ENCODE measurements at regions not wholly inside any gene's neighbourhood (a gene's known extent, or its start where the extent isn't known, plus 50 kb on each side); places are given as distances from the start of the nearest gene placed in this dataset.
A peak's percentile ranks its signal among the peaks of the same experiment; 100 is the strongest.
"Not testable (repeated sequence)": the region's sequence is repeated elsewhere in the genome, so short reads cannot be mapped to it uniquely, and the experiment has no call there.

GRCh38 chr16:82293671-82294070 lies 123.6 kb upstream of the MPHOSPH6 start:
- no peak for DNase-seq

DNA sequence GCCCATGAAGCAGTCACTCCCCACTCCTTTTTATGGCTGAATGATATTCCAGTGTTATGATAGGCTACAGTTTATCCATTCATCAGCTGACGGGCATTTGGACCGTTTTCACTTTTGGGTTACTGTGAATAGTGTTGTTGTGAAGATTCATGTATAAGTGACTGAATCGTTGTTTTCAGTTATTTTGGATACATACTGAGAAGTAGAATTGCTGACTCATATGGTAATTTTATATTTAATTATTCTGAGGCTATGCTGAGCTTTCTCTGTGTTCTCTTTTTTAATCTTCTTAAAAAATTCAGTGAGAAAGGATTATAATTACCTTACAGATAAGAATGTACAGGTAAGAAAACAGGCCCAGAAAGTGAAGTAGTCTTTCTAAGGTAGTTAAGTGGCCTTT lies 117.9 kb upstream of the MPHOSPH6 start:
- DNase-seq: no peak

DNA sequence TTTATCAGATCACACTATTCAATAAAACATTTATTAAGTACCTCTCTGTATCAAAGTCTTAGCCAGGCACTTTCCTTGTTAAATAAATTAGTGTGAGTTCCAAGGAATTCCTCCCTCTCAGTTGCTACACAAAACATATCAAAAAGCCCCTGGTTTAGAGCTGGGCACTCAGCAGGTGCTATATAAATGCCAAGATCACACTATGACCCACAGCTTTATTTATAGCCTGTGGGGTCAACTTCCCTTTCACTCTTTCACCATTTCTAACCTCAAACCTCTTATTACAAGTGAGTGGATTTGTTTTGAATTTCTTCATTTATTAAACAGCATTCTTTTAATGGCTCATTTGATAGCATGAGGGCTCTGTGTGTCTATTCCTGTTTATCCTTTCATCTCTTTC lies 112.6 kb upstream of the MPHOSPH6 start:
- DNase-seq: no peak

DNA sequence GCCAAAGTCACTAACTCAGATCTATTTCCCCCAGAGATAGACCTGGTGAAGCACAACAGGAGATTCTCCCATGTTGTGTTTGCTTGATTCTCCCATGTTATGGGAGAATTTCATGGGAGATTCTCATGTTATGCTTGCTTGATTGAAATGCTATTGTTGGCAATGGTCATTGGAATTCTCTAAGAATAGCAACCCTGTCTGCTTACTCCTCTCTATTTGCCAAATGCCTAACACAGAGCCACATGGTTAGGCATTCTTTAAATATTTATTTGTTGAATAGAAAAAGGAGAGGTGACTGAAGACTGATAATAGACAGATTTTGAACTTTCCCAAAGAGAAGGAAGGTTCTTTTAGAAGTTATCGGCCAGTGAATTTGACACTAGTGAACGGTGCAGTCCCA lies 111.5 kb upstream of the MPHOSPH6 start:
- DNase-seq: no peak

GRCh38 chr16:82280867-82281266 lies 110.8 kb upstream of the MPHOSPH6 start:
- no peak for DNase-seq

DNA sequence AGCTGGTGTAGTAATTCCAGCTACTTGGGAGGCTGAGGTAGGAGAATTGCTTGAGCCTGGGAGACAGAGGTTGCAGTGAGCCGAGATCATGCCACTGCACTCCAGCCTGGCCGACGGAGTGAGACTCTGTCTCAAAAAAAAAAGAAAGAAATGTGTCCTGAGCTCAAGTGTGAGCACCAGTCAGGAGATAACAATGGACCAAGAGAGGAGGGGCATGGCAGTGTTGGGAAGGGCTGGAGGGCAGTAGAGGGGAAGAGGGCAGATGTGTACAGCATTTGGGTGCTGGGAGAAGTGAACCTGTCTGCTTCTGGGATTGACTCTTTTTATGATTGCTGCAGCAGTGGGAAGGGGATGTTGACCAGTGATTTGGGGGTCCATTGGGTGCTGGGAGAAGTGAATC lies 105.3 kb upstream of the MPHOSPH6 start:
- DNase-seq: not testable (repeated sequence)

DNA sequence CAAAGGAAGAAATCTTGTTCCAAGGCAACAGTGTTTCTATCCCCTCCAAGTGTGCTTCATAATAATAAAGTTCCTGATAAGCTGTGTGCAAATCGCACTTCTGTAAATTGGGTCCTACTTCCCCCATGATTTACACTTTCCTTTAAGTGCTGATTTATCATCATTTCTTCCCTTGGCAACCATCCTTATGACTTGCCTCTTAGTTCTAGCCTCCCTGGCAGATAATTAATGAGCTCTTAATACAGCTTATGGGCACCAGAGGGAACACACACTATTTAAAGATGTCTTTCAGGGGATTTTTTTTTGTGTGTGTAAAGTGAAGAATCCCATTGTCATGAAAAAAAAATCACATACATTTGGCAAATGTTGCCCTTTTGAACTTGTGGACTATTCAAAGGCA lies 101.6 kb upstream of the MPHOSPH6 start:
- no peak for DNase-seq

- not testable (repeated sequence) for DNase-seq
Observed at GRCh38 chr16:82267675-82268074, 97.7 kb upstream of the MPHOSPH6 start.

GRCh38 chr16:82265809-82266208 lies 95.8 kb upstream of the MPHOSPH6 start:
- no peak for DNase-seq

- no peak for DNase-seq
Observed at GRCh38 chr16:82264756-82265155, 94.7 kb upstream of the MPHOSPH6 start.

- peak; percentile 75 for DNase-seq
Observed at GRCh38 chr16:82263521-82264143, 93.6 kb upstream of the MPHOSPH6 start.

- no peak for DNase-seq
Observed at GRCh38 chr16:82262244-82262643, 92.2 kb upstream of the MPHOSPH6 start.

DNA sequence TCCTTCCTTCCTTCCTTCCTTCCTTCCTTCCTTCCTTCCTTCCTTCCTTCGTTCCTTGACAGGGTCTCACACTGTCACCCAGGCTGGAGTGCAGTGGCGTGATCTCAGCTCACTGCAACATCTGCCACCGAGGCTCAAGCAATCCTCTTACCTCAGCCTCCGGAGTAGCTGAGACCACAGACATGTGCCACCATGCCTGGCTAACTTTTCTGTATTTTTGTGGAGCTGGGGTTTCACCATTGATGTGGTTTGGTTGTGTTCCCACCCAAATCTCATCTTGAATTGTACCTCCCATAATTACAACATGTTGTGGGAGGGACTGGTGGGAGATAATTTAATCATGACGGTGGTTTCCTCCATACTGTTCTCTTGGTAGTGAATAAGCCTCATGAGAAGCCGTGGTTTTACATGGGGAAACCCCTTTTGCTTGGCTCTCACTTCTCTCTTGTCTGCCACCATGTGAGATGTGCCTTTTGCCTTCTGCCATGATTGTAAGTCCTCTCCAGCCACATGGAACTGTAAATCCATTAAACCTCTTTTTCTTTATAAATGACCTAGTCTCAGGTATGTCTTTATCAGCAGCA lies 90.3 kb upstream of the MPHOSPH6 start:
- DNase-seq: no peak

- no peak for DNase-seq
Observed at GRCh38 chr16:82259731-82260130, 89.7 kb upstream of the MPHOSPH6 start.

DNA sequence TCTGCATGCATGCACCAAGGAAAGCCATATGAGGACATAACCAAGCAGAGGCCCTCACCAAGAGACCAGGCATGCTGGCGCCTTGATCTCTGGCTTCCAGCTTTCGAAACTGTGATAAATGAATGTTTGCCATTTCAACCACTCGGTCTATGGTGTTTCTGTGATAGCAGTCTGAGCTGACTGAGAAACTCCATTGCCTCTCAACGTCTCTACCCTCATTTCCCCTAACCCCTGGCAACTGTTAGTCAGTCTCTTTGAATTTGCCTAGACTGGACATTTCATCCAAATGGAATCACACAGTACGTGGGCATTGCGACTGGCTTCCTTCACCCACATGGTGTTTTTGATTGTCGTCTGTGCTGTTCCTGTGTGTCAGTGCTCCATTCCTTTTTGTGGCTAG lies 88.0 kb upstream of the MPHOSPH6 start:
- DNase-seq: no peak

GRCh38 chr16:82252582-82252981 lies 82.6 kb upstream of the MPHOSPH6 start:
- DNase-seq: no peak

DNA sequence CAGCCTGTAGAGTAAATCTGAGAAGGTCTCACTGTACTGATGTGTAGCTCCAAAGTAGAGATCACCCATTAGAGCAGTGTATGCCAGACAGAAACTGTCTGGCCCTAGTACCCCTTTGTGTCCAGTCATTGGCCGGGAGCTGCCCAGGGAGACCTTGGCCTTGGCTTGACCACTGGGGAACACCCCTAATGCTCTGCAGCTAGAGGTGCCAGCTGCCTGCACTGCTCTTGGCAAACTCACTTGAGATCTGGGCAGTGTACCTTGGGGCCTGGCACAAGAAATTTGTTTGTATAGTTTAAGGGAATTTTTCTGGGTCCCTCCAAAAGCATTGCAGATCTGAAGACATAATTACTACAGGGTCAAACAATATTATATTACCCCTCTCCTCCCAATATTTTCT lies 78.7 kb upstream of the MPHOSPH6 start:
- DNase-seq: no peak

- no peak for DNase-seq
Observed at GRCh38 chr16:82248012-82248656, 78.1 kb upstream of the MPHOSPH6 start.

- no peak for DNase-seq
Observed at GRCh38 chr16:82242201-82242600, 72.2 kb upstream of the MPHOSPH6 start.

DNA sequence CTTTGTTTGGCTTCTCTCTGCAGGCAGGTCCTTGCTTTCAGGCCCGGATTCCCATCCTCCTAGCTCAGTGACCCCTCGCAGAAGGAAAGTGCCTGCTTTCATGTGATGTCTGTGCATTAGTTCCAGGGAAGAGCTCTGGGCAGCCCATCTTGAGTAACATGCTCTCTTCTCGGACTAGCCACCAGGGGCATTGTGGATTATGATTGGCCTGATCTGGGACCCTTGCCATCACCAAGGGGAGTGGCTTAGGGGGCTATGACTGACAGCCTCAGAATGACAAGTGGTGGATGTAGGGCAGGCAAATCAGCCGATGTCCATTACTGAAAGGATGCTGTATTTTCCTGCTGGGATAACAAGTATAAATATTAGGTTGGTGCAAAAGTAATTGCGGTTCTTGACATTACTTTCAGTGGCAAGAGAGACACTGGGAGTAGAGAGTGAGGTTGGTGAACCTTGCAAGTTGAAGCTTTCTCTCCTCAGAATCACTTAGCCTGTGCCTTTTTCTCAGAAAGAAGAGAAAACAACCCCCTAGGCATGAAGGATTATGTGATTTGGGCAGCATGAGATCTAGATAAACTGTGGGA lies 71.5 kb upstream of the MPHOSPH6 start:
- DNase-seq: no peak

DNA sequence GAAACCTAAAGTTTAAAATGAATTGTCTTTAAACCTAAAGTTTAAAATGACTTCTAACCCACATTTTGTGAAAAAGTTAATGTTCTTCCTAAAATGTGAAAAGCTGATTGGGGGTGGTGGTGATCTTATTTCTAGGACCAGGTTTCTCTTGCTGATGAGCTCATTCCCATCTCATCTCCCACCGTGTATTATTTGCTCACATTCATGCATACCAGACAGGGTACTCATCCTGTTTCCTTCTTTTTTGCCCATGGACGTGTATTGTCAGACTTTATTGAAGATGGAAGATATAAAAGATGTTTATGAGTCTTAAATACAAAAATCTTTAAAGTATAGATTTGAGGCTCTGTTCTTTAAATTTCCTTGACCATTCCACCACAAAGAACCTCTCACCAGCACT lies 70.1 kb upstream of the MPHOSPH6 start:
- no peak for DNase-seq

- no peak for DNase-seq
Observed at GRCh38 chr16:82236875-82237274, 66.9 kb upstream of the MPHOSPH6 start.

- no peak for DNase-seq
Observed at GRCh38 chr16:82236415-82236814, 66.4 kb upstream of the MPHOSPH6 start.

DNA sequence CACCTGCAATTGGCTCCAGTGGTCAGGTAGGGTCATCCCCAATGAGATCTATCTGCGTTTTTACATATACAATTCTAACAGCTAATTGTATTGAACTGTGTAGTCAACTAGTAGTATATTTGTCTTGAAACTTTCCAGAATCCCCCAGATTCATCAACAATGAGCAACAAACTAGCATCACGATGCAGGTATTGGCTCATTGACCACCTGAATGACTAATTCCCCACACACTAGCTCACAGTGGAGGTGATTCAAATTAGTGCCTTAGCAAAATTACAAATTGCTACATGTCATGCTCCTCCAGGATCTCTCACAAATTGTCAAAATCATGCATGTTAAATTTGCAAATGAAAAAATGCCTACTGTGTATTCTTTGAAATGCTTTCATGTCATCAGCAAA lies 62.8 kb upstream of the MPHOSPH6 start:
- no peak for DNase-seq

Data from activated effector memory CD4-positive, alpha-beta T cell treated with anti-CD3 and anti-CD28 coated beads, Interleukin-2, amount 50 U/mL, for 16 hours (primary cell).